ENCODE measurements at regions not wholly inside any gene's neighbourhood (a gene's known extent, or its start where the extent isn't known, plus 50 kb on each side); places are given as distances from the start of the nearest gene placed in this dataset.

DNA sequence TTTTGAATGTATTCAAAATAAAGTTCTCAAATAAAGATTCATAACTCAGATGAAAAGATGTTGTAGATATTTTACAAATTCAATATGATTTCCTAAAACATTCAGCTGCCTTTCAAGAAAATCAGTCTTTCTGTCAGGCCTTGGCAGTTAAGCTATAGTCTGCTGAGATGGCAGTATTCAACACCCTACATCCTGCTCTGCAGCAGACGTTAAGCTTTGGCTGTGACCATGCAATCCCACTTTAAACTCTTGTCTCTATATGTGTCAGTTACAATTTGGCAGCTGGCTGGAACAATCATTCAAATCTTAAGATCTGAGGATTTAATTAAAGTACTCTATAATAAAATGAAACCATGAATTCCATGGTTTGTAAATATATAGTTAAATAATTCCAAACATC, 567.3 kb upstream of the ZNF804A start:
- no peak for TF ChIP-seq POLR2A (IDR thresholded peaks at IDR 0.05)
- TF ChIP-seq, protein P1, sequence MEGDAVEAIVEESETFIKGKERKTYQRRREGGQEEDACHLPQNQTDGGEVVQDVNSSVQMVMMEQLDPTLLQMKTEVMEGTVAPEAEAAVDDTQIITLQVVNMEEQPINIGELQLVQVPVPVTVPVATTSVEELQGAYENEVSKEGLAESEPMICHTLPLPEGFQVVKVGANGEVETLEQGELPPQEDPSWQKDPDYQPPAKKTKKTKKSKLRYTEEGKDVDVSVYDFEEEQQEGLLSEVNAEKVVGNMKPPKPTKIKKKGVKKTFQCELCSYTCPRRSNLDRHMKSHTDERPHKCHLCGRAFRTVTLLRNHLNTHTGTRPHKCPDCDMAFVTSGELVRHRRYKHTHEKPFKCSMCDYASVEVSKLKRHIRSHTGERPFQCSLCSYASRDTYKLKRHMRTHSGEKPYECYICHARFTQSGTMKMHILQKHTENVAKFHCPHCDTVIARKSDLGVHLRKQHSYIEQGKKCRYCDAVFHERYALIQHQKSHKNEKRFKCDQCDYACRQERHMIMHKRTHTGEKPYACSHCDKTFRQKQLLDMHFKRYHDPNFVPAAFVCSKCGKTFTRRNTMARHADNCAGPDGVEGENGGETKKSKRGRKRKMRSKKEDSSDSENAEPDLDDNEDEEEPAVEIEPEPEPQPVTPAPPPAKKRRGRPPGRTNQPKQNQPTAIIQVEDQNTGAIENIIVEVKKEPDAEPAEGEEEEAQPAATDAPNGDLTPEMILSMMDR (IDR thresholded peaks at IDR 0.05): no peak

Measured in suprapubic skin (tissue), 3 donors.